GM12872 (cell line): ENCODE measurements at regions not wholly inside any gene's neighbourhood (a gene's known extent, or its start where the extent isn't known, plus 50 kb on each side); places are given as distances from the start of the nearest gene placed in this dataset.

Source experiments
- TF ChIP-seq, protein P1 (sequence below): IDR thresholded peaks from 3 replicates; pipeline ENCODE4 v1.5.1; 2011; ENCODE audit warnings: low read depth, mild to moderate bottlenecking, low read length, moderate library complexity; ENCODE audit not compliant: insufficient read depth

- TF ChIP-seq, protein P1, sequence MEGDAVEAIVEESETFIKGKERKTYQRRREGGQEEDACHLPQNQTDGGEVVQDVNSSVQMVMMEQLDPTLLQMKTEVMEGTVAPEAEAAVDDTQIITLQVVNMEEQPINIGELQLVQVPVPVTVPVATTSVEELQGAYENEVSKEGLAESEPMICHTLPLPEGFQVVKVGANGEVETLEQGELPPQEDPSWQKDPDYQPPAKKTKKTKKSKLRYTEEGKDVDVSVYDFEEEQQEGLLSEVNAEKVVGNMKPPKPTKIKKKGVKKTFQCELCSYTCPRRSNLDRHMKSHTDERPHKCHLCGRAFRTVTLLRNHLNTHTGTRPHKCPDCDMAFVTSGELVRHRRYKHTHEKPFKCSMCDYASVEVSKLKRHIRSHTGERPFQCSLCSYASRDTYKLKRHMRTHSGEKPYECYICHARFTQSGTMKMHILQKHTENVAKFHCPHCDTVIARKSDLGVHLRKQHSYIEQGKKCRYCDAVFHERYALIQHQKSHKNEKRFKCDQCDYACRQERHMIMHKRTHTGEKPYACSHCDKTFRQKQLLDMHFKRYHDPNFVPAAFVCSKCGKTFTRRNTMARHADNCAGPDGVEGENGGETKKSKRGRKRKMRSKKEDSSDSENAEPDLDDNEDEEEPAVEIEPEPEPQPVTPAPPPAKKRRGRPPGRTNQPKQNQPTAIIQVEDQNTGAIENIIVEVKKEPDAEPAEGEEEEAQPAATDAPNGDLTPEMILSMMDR = no peak
These were observed 88.8 kb downstream of the YTHDF1 start for GRCh38 chr20:63126876-63127699.

GRCh38 chr20:63125838-63126601 lies 89.9 kb downstream of the YTHDF1 start:
- TF ChIP-seq, protein P1 = no peak

- TF ChIP-seq, protein P1 = no peak
These were observed 90.4 kb downstream of the YTHDF1 start for GRCh38 chr20:63125581-63125837.

DNA sequence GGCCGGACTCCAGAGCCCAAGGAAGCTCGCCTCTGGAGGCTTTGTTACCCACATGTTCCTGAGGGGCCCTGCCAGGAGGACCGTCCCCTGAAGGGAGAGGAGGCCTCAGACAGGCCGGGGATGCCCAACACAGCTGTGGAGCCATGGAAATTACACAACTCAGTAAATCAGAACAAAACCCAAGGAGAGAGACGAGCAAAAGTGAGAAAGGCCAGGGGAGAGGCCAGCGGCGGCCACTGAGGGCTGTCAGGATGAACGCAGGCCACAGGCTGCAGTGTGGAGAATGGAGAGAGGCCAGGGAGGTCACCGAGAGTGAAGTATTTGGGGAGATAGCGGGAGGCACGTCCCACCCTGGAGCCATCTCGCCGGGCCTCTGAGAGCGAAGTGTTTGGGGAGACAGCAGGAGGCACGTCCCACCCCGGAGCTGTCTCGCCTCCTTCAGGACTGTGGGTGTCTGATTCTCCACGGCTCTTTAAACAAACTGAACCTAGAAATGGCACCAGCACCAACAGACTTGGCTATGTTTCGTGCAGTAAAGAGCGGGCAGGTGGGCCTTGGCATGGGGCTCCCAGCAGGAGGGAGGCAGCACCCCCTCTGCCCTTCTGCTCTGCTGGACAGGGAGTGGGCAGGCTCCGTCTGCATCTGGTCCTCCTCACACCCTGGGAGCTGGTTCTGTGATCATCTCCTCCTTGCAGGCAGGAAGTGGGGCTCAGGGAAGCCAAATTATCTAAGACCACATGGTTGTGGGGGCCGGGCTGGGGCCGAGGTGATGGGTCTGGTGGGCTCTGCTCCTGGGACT lies 91.0 kb downstream of the YTHDF1 start:
- TF ChIP-seq, protein P1 = no peak

DNA sequence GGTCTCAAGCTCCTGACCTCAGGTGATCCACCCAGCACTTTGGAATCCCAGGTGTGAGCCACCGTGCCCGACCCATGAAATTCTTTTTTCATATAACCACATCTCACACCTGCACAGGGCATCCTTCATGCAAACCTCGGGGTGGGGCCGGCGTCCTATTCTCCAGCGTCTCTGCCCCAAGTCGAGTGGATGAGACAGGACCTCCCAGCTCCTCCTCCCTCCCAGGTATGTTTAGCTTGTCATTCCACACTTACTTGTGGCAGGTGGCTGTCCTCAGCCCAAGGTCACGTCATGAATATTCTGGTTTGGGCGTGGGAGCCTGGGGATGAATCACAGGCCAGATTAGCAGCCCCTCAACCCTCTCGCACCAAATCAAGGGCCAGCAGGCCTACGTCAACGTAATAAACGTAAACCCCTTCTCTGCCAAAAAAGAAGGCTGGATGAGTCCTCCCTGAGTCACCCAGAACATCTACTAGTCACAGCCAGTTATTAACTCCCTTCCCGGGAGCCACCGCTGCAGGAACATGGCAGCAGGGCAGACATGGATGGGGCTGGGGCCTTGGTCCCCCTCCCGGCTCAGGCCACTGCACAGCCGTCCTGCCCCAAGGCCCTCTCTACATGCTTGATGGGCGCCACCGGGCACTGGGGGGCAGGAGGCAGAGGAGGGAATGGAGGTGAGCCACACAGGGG lies 91.7 kb downstream of the YTHDF1 start:
- TF ChIP-seq, protein P1 = no peak

DNA sequence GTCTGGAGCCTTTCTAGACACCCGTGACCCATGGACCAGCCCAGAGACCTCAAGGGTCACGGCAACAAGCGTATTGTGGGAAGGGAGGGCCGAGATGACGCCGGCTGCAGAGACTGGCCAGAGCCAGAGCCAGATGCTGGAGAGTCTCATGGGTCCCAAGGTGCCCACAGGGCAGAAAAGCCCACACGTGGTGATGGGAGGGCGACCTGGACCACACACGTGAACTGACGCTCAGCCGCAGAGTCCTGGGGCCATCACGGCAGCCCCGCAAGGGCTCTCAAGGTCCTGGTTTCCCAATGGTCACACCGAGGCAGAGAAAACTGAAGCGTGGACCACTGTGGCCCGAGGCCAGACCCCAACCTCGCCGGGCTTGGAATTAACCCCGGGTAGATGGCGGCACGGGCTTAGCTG lies 92.6 kb downstream of the YTHDF1 start:
- TF ChIP-seq, protein P1 = no peak

DNA sequence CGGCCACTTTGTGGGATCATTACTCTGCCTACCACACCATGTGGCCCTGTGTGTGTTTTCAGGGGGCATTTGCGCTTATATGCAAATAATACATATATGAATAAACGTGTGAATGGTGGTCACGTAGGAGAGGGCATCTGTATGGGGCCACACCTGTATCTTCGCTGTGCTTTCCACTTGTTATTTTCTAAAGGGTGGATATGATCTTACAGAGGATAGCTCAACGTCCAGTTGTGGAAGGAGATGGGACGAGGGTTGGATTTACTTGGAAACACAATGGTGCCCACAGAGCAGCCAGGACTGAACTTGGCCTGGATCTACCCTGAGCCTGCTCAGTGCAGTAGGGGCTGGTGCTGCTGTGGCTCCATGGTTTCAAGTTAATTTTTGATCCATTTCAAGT lies 93.3 kb downstream of the YTHDF1 start:
- TF ChIP-seq, protein P1 = no peak
